GM12874 (cell line): ENCODE measurements at regions not wholly inside any gene's neighbourhood (a gene's known extent, or its start where the extent isn't known, plus 50 kb on each side); places are given as distances from the start of the nearest gene placed in this dataset.

Experiments used
- CTCF ChIP-seq: IDR thresholded peaks from 2 replicates; pipeline ENCODE4 v1.5.1; 2011; ENCODE audit warnings: low read depth, mild to moderate bottlenecking, control low read depth, low read length, moderate library complexity; ENCODE audit not compliant: insufficient read depth

GRCh38 chr3:153567011-153567410 lies 405.0 kb downstream of the RAP2B start:
- TF ChIP-seq CTCF = no peak

- no peak for TF ChIP-seq CTCF
Measured at GRCh38 chr3:153567556-153567955, 405.5 kb downstream of the RAP2B start.

GRCh38 chr3:153572165-153572564 lies 410.1 kb downstream of the RAP2B start:
- TF ChIP-seq CTCF = no peak

- no peak for TF ChIP-seq CTCF
Measured at GRCh38 chr3:153572654-153573053, 410.6 kb downstream of the RAP2B start.

GRCh38 chr3:153573481-153573880 lies 411.5 kb downstream of the RAP2B start:
- no peak for TF ChIP-seq CTCF

GRCh38 chr3:153574445-153574844 lies 412.4 kb downstream of the RAP2B start:
- TF ChIP-seq CTCF = no peak

GRCh38 chr3:153577059-153577736 lies 415.2 kb downstream of the RAP2B start:
- no peak for TF ChIP-seq CTCF
